AG04449 (cell line): ENCODE measurements at regions not wholly inside any gene's neighbourhood (a gene's known extent, or its start where the extent isn't known, plus 50 kb on each side); places are given as distances from the start of the nearest gene placed in this dataset.
"Not testable (repeated sequence)": the region's sequence is repeated elsewhere in the genome, so short reads cannot be mapped to it uniquely, and the experiment has no call there.

Experiments
- CTCF ChIA-PET: fragments of 350-600 bp; formaldehyde crosslinking; extraction: SDS; loops from one replicate; lab custom pipeline; 2021; ENCODE audit warnings: antibody characterized with exemption; lab: Yijun Ruan, JAX
- POLR2A ChIA-PET: fragments of 400-600, 350-600 bp; formaldehyde crosslinking; extraction: SDS; loops from one replicate; lab custom pipeline; 2020; ENCODE audit warnings: antibody characterized with exemption, inconsistent platforms; lab: Yijun Ruan, JAX
- DNase-seq: peaks from one replicate; pipeline ENCODE4 v3.0.0-alpha.2; 2010; ENCODE audit warnings: low read depth, low spot score
- H3K4me3 ChIP-seq: 2 replicates; pipeline ENCODE4 v1.5.1; 2011; ENCODE audit warnings: low read depth, mild to moderate bottlenecking, control low read depth, low read length
- CTCF ChIP-seq: IDR thresholded peaks from one replicate; pipeline ENCODE4 v1.5.1; 2011; ENCODE audit warnings: mild to moderate bottlenecking, moderate library complexity, low read length, control low read depth, inconsistent platforms; ENCODE audit not compliant: insufficient read depth; ENCODE audit errors: missing control alignments

- ChIA-PET CTCF (no interaction called here), POLR2A (no interaction called here)
- DNase-seq: no peak
- TF ChIP-seq CTCF: no peak
- no peak overlapping the region for H3K4me3 ChIP-seq
These were observed 423.7 kb upstream of the ST8SIA4 start for GRCh38 chr5:101326766-101327165.

- POLR2A ChIA-PET, H3K4me3 ChIP-seq, DNase-seq, CTCF ChIA-PET: not testable (repeated sequence)
These were observed 413.3 kb upstream of the ST8SIA4 start for GRCh38 chr5:101316401-101316800.

- POLR2A ChIA-PET: no interaction called here
- no peak for DNase-seq
- no peak for TF ChIP-seq CTCF
- CTCF ChIA-PET: no interaction called here
- H3K4me3 ChIP-seq: no peak overlapping the region
These were observed 403.5 kb upstream of the ST8SIA4 start for GRCh38 chr5:101306391-101307137.

GRCh38 chr5:101296477-101296876, 393.4 kb upstream of the ST8SIA4 start:
- POLR2A ChIA-PET: no interaction called here
- TF ChIP-seq CTCF: no peak
- CTCF ChIA-PET: no interaction called here
- no peak for DNase-seq
- H3K4me3 ChIP-seq: no peak overlapping the region

- no peak overlapping the region for H3K4me3 ChIP-seq
- CTCF ChIA-PET: no interaction called here
- no peak for TF ChIP-seq CTCF
- DNase-seq: no peak
- POLR2A ChIA-PET: no interaction called here
These were observed 389.1 kb upstream of the ST8SIA4 start for GRCh38 chr5:101292199-101292598.

GRCh38 chr5:101290761-101291160, 387.7 kb upstream of the ST8SIA4 start:
- H3K4me3 ChIP-seq, CTCF ChIA-PET, POLR2A ChIA-PET, DNase-seq: not testable (repeated sequence)

GRCh38 chr5:101288633-101289032, 385.6 kb upstream of the ST8SIA4 start:
- CTCF ChIA-PET: no interaction called here
- POLR2A ChIA-PET: no interaction called here
- H3K4me3 ChIP-seq: no peak overlapping the region
- no peak for DNase-seq
- TF ChIP-seq CTCF: no peak
